Keratinocyte (primary cell): ENCODE measurements at regions not wholly inside any gene's neighbourhood (a gene's known extent, or its start where the extent isn't known, plus 50 kb on each side); places are given as distances from the start of the nearest gene placed in this dataset.

Source experiments
- DNase-seq: peaks from one replicate; pipeline ENCODE4 v3.0.0-alpha.2; 2011; ENCODE audit warnings: low read depth, missing footprints, low spot score
- FAIRE-seq: peaks from 2 replicates; lab custom pipeline; 2011; peaks lifted over from hg19 to GRCh38; lab: Jason Lieb, UNC
- H2AFZ ChIP-seq: 2 replicates; pipeline ENCODE4 v1.6.0; 2012; ENCODE audit warnings: low read length, control low read depth, inconsistent platforms; ENCODE audit not compliant: control insufficient read depth
- H3K27ac ChIP-seq: 2 replicates; pipeline ENCODE4 v1.5.1; 2011; ENCODE audit warnings: low read length; ENCODE audit not compliant: control insufficient read depth, insufficient read depth
- H3K27me3 ChIP-seq: 3 replicates; pipeline ENCODE4 v1.6.0; 2011; ENCODE audit warnings: low read length; ENCODE audit not compliant: control insufficient read depth, insufficient read depth; ENCODE audit errors: extremely low read depth
- H3K36me3 ChIP-seq, 2 experiments: 2 replicates in 1 of 2; 3 replicates in 1 of 2; pipeline ENCODE4 v1.5.1; 2011; ENCODE audit warnings: low read length in 2 of 2, mild to moderate bottlenecking in 1 of 2; ENCODE audit not compliant: control insufficient read depth in 2 of 2, insufficient read depth in 2 of 2; ENCODE audit errors: extremely low read depth in 1 of 2
- H3K4me1 ChIP-seq: 3 replicates; pipeline ENCODE4 v1.5.1; 2011; ENCODE audit warnings: low read length; ENCODE audit not compliant: control insufficient read depth, insufficient read depth; ENCODE audit errors: extremely low read depth
- H3K4me2 ChIP-seq: 3 replicates; pipeline ENCODE4 v1.6.0; 2011; ENCODE audit warnings: low read depth, low read length; ENCODE audit not compliant: control insufficient read depth, insufficient read depth; ENCODE audit errors: extremely low read depth
- H3K4me3 ChIP-seq, 3 experiments: fragments of 200-600 bp in 1 of 3; sonication (generic) in 1 of 3; 2 replicates in 2 of 3; 3 replicates in 1 of 3; pipeline ENCODE4 v1.5.1; 2011 to 2016; ENCODE audit warnings: low read length in 3 of 3, mild to moderate bottlenecking in 3 of 3, control low read depth in 2 of 3, inconsistent platforms in 1 of 3, low read depth in 1 of 3, mixed read lengths in 1 of 3, mixed run types in 1 of 3, moderate library complexity in 1 of 3; ENCODE audit not compliant: control insufficient read depth in 2 of 3, insufficient read depth in 2 of 3; ENCODE audit errors: extremely low read depth in 1 of 3
- H3K79me2 ChIP-seq: 2 replicates; pipeline ENCODE4 v1.6.0; 2012; ENCODE audit warnings: low read length; ENCODE audit not compliant: control insufficient read depth, insufficient read depth
- H3K9ac ChIP-seq: 3 replicates; pipeline ENCODE4 v1.6.0; 2011; ENCODE audit warnings: low read length; ENCODE audit not compliant: control insufficient read depth, insufficient read depth; ENCODE audit errors: extremely low read depth
- H3K9me1 ChIP-seq: 3 replicates; pipeline ENCODE4 v1.6.0; 2011; ENCODE audit warnings: low read length; ENCODE audit not compliant: control insufficient read depth, insufficient read depth; ENCODE audit errors: extremely low read depth
- H3K9me3 ChIP-seq: 2 replicates; pipeline ENCODE4 v1.5.1; 2012; ENCODE audit warnings: low read depth, low read length; ENCODE audit not compliant: control insufficient read depth
- H4K20me1 ChIP-seq: 3 replicates; pipeline ENCODE4 v1.6.0; 2011; ENCODE audit warnings: low read length; ENCODE audit not compliant: control insufficient read depth, insufficient read depth; ENCODE audit errors: extremely low read depth
- CTCF ChIP-seq, 3 experiments: IDR thresholded peaks in 1 of 3; conservative IDR thresholded peaks in 1 of 3; optimal IDR thresholded peaks in 1 of 3; 2 replicates in 2 of 3; 3 replicates in 1 of 3; pipeline versions ENCODE3 to v1.5.1; 2011; ENCODE audit warnings: low read length in 3 of 3, mild to moderate bottlenecking in 3 of 3, moderate library complexity in 2 of 3, control low read depth in 1 of 3, inconsistent platforms in 1 of 3; ENCODE audit not compliant: insufficient read depth in 2 of 3; ENCODE audit errors: extremely low read depth in 1 of 3
- EZH2 ChIP-seq: IDR thresholded peaks from one replicate; pipeline ENCODE4 v1.6.1; 2012; ENCODE audit warnings: inconsistent platforms, mild to moderate bottlenecking, low read length, moderate library complexity
- dilution Hi-C: fragments of 300-500 bp; cut with MboI; formaldehyde crosslinking; loops from one replicate; pipeline ENCODE4 v1.7.0; 2020; ENCODE audit warnings: low sequenced_read_pairs; ENCODE audit not compliant: extremely low pct_ligation_motif_present

GRCh38 chrX:127037159-127037558 lies 217.6 kb downstream of the PRR32 start:
- DNase-seq, result no peak
- no peaks in the 10 kb centered on the region for H3K79me2 ChIP-seq
- dilution Hi-C loops, result loop anchor here (25.0 kb wide), 1 partner anchor 275 kb away; no protein-coding TSS in a partner anchor
- H4K20me1 ChIP-seq, result no peaks in the 10 kb centered on the region
- H3K9me3 ChIP-seq, result no peaks in the 10 kb centered on the region
- TF ChIP-seq EZH2, result no peak
- no peak for TF ChIP-seq CTCF (optimal IDR thresholded peaks at IDR 0.05 in 1 of 3, IDR thresholded peaks at IDR 0.05 in 1 of 3, conservative IDR thresholded peaks at IDR 0.05 in 1 of 3; ENCODE audit: extremely low read depth in 1 of 3, insufficient read depth in 2 of 3, low read length in 3 of 3)
- no peaks in the 10 kb centered on the region for H3K36me3 ChIP-seq
- peaks cover 3% of the 10 kb centered on the region for H3K4me1 ChIP-seq
- H3K9ac ChIP-seq, result no peak overlapping the region
- H3K27me3 ChIP-seq, result no peaks in the 10 kb centered on the region
- no peak overlapping the region for H2AFZ ChIP-seq
- no peak overlapping the region for H3K4me2 ChIP-seq
- no peaks in the 10 kb centered on the region for H3K9me1 ChIP-seq
- H3K27ac ChIP-seq, result no peak overlapping the region
- no peak overlapping the region for H3K4me3 ChIP-seq
- FAIRE-seq, result no peak

DNA sequence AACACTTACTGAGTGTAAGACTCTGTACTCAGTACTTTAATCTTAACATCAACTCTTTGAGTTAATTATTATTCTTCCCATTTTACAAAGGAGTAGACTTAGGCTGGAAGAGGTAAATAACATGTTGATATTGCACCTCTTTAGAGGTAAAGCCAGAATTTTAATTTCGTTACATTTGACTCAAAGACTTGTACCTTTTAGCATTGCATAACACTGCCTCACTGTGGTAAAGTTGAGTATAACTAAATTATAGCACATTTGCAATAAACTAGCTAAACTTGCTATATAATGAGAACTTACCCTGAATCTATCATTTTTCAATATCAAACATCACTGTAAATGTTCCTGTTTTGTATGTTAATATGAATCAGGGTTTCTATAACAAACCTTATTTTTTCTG lies 218.5 kb downstream of the PRR32 start:
- Histone ChIP-seq H3K4me3 (no peak overlapping the region), H3K9ac (no peak overlapping the region), H3K4me1 (peaks cover 3% of the 10 kb centered on the region), H3K79me2 (no peaks in the 10 kb centered on the region), H3K9me1 (no peaks in the 10 kb centered on the region), H3K27me3 (no peaks in the 10 kb centered on the region), H4K20me1 (no peaks in the 10 kb centered on the region), H3K4me2 (no peak overlapping the region), H3K36me3 (no peaks in the 10 kb centered on the region), H2AFZ (no peak overlapping the region), H3K27ac (no peak overlapping the region), H3K9me3 (no peaks in the 10 kb centered on the region)
- DNase-seq (no peak), FAIRE-seq (no peak)
- TF ChIP-seq CTCF (optimal IDR thresholded peaks at IDR 0.05 in 1 of 3, IDR thresholded peaks at IDR 0.05 in 1 of 3, conservative IDR thresholded peaks at IDR 0.05 in 1 of 3; ENCODE audit: extremely low read depth in 1 of 3, insufficient read depth in 2 of 3, low read length in 3 of 3) (peak in 2 of 3 experiments; percentile 24 to 30), EZH2 (no peak)
- dilution Hi-C loops, result loop anchor here (25.0 kb wide), 1 partner anchor 276 kb away; no protein-coding TSS in a partner anchor
